Liver (tissue), 8 donors: ENCODE measurements at regions not wholly inside any gene's neighbourhood (a gene's known extent, or its start where the extent isn't known, plus 50 kb on each side); places are given as distances from the start of the nearest gene placed in this dataset.
A peak's percentile ranks its signal among the peaks of the same experiment; 100 is the strongest.

Source experiments
- DNase-seq: peaks from one replicate; pipeline ENCODE4 v3.0.0-alpha.2; 2017; ENCODE audit warnings: low spot score
- H3K27ac ChIP-seq, 2 donors: one replicate each; pipeline ENCODE4 v1.7.0; 2013; ENCODE audit warnings: inconsistent platforms in 2 of 2, low read length in 2 of 2, control low read depth in 1 of 2, low read depth in 1 of 2, mild to moderate bottlenecking in 1 of 2
- H3K27me3 ChIP-seq, 4 donors: one replicate each; pipeline versions ENCODE4 v1.6.1 to v1.7.0; 2013; ENCODE audit warnings: low read length in 3 of 4, inconsistent platforms in 1 of 4, mild to moderate bottlenecking in 1 of 4, moderate library complexity in 1 of 4; ENCODE audit not compliant: control insufficient read depth in 4 of 4, insufficient read depth in 4 of 4
- H3K36me3 ChIP-seq, 4 donors: one replicate each; pipeline versions ENCODE4 v1.6.1 to v1.7.0; 2013; ENCODE audit warnings: low read length in 3 of 4, mild to moderate bottlenecking in 3 of 4, low read depth in 1 of 4, moderate library complexity in 1 of 4; ENCODE audit not compliant: control insufficient read depth in 4 of 4, insufficient read depth in 3 of 4
- H3K4me1 ChIP-seq, 4 donors: one replicate each; pipeline versions ENCODE4 v1.6.1 to v1.7.0; 2013; ENCODE audit warnings: low read length in 3 of 4, mild to moderate bottlenecking in 3 of 4, moderate library complexity in 1 of 4; ENCODE audit not compliant: control insufficient read depth in 4 of 4, insufficient read depth in 4 of 4
- H3K4me3 ChIP-seq, 3 donors: one replicate each; pipeline versions ENCODE4 v1.6.1 to v1.7.0; 2013; ENCODE audit warnings: low read length in 3 of 3, control low read depth in 1 of 3, low read depth in 1 of 3, mild to moderate bottlenecking in 1 of 3
- H3K9ac ChIP-seq, 2 donors: one replicate each; pipeline ENCODE4 v1.7.0; 2013; ENCODE audit warnings: low read length in 2 of 2, mild to moderate bottlenecking in 2 of 2, moderate library complexity in 2 of 2, control low read depth in 1 of 2, low read depth in 1 of 2
- H3K9me3 ChIP-seq, 4 donors: one replicate each; pipeline versions ENCODE4 v1.6.1 to v1.7.0; 2013; ENCODE audit warnings: low read length in 3 of 4; ENCODE audit not compliant: control insufficient read depth in 4 of 4
- EGR1 ChIP-seq, 2 donors: IDR thresholded peaks; 2 replicates each; pipeline ENCODE4 v1.6.1; 2016 to 2018; ENCODE audit warnings: antibody characterized with exemption in 2 of 2, low read depth in 2 of 2
- FOXA1 ChIP-seq: IDR thresholded peaks from 2 replicates; pipeline ENCODE4 v1.6.1; 2016; ENCODE audit warnings: antibody characterized with exemption
- FOXA2 ChIP-seq: IDR thresholded peaks from 2 replicates; pipeline ENCODE4 v1.6.1; 2016; ENCODE audit warnings: antibody characterized with exemption
- GABPA ChIP-seq, 2 donors: IDR thresholded peaks in 1 of 2; conservative IDR thresholded peaks in 1 of 2; 2 replicates each; pipeline ENCODE4 v1.6.1; 2016; ENCODE audit warnings: antibody characterized with exemption in 2 of 2, mild to moderate bottlenecking in 1 of 2, moderate library complexity in 1 of 2
- HNF4A ChIP-seq, 2 donors: conservative IDR thresholded peaks; 2 replicates each; pipeline ENCODE4 v1.6.1; 2016; ENCODE audit warnings: antibody characterized with exemption in 2 of 2, mild to moderate bottlenecking in 2 of 2
- HNF4G ChIP-seq: IDR thresholded peaks from 2 replicates; pipeline ENCODE4 v1.6.1; 2016; ENCODE audit warnings: antibody characterized with exemption
- JUND ChIP-seq, 2 donors: IDR thresholded peaks; 2 replicates each; pipeline ENCODE4 v1.6.1; 2016; ENCODE audit warnings: antibody characterized with exemption in 2 of 2
- MAX ChIP-seq: IDR thresholded peaks from 2 replicates; pipeline ENCODE4 v1.6.1; 2016; ENCODE audit warnings: antibody characterized with exemption
- NR2F2 ChIP-seq: IDR thresholded peaks from 2 replicates; pipeline ENCODE4 v1.6.1; 2016; ENCODE audit warnings: antibody characterized with exemption
- RAD21 ChIP-seq, 2 donors: IDR thresholded peaks; 2 replicates each; pipeline ENCODE4 v1.6.1; 2016; ENCODE audit warnings: antibody characterized with exemption in 2 of 2, mild to moderate bottlenecking in 2 of 2
- RXRA ChIP-seq, 2 donors: IDR thresholded peaks; 2 replicates each; pipeline ENCODE4 v1.6.1; 2017 to 2018; ENCODE audit warnings: antibody characterized with exemption in 2 of 2, mild to moderate bottlenecking in 1 of 2
- SP1 ChIP-seq: IDR thresholded peaks from 2 replicates; pipeline ENCODE4 v1.6.1; 2018; ENCODE audit warnings: antibody characterized with exemption, mild to moderate bottlenecking
- TAF1 ChIP-seq: conservative IDR thresholded peaks from 2 replicates; pipeline ENCODE4 v1.6.1; 2016; ENCODE audit warnings: antibody characterized with exemption, mild to moderate bottlenecking
- YY1 ChIP-seq: IDR thresholded peaks from 2 replicates; pipeline ENCODE4 v1.6.1; 2016; ENCODE audit warnings: antibody characterized with exemption, mild to moderate bottlenecking
- WGBS: extraction: QIAGEN DNeasy Blood & Tissue Kit; methylation state at CpG from one replicate; pipeline ENCODE4 v1.1.7; 2013; 5-methylcytosine and 5-hydroxymethylcytosine counted together
- TF ChIP-seq, protein P1 (sequence below): fragments of 150-350 bp; IDR thresholded peaks from 2 replicates; pipeline ENCODE4 v1.5.1; 2017; ENCODE audit warnings: improper control_type of control experiment, low read depth, low read length; ENCODE audit not compliant: missing input control
- TF ChIP-seq, protein P2 (sequence below): IDR thresholded peaks from 2 replicates; pipeline ENCODE4 v1.6.1; 2016; ENCODE audit warnings: antibody characterized with exemption, mild to moderate bottlenecking
- TF ChIP-seq, protein P3 (sequence below): IDR thresholded peaks from 2 replicates; pipeline ENCODE4 v1.6.1; 2016; ENCODE audit warnings: antibody characterized with exemption
- TF ChIP-seq, protein P4 (sequence below): IDR thresholded peaks from 2 replicates; pipeline ENCODE4 v1.6.1; 2016; ENCODE audit warnings: antibody characterized with exemption
- donor health status: healthy.
- donor health status: healthy.
- donor health status: healthy.
- donor health status: healthy.
- donor health status: healthy.

GRCh38 chr3:76872999-76873398, 166.9 kb upstream of the ROBO2 start:
- no peak overlapping the region for H3K4me3 ChIP-seq
- H3K4me1 ChIP-seq = peaks cover 2 to 29% (median 25%) of the 10 kb centered on the region in 4 donors
- DNase-seq = no peak
- H3K36me3 ChIP-seq = no peaks in the 10 kb centered on the region
- H3K27ac ChIP-seq = peak overlapping the region in 1 of 2 donors; percentile 2
- TF ChIP-seq YY1 (no peak), HNF4A (conservative IDR thresholded peaks at IDR 0.05) (peak in 1 of 2 donors; percentile 57), FOXA2 (peak; percentile 30), RXRA (IDR thresholded peaks at IDR 0.05) (peak; percentile 83 to 91), JUND (IDR thresholded peaks at IDR 0.05) (no peak), SP1 (peak; percentile 80)
- 28% methylated on average over 1 of the region's 1 CpG for WGBS
- H3K27me3 ChIP-seq = no peaks in the 10 kb centered on the region
- H3K9me3 ChIP-seq = peaks cover 0 to 2% (median 0%) of the 10 kb centered on the region in 4 donors
- no peak overlapping the region for H3K9ac ChIP-seq

DNA sequence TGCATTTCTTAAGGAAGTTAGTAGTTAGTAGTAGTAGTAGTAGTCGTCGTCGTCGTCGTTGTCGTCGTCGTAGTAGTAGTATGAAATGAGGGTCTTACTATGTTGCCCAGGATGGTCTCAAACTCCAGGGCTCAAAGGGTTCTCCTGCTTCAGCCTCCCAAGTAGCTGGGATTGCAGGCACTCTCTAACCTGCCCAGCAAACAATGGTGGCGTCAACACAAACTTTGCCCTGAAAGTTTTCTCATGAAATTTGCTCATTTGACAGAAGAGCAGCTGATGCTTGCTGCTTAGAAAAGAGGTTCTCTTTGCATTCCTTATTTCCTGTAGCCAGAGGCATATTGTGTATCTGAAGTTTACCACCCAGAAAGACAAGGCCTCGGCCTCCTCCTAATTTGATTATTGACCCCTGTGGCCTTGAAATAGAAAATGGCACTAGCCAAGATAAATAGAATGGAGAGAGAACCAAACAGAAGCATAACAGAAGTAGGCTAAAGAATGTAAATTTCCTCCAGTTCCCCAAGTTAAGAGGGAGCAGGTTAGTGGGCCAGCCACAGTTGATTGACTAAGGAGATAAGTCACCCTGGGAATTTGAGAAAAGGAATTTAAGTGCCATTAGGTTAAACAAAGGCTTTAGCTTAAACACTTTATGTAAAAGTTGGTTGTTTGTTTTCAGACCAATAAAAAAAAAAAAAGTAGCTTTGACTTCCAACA, 166.2 kb upstream of the ROBO2 start:
- 83% methylated on average over 10 of the region's 10 CpGs for WGBS
- Histone ChIP-seq H3K9ac (no peak overlapping the region), H3K9me3 (peaks cover 0 to 2% (median 0%) of the 10 kb centered on the region in 4 donors), H3K27me3 (no peaks in the 10 kb centered on the region), H3K27ac (peak overlapping the region in 1 of 2 donors; percentile 54), H3K4me1 (peaks cover 2 to 29% (median 25%) of the 10 kb centered on the region in 4 donors), H3K4me3 (no peak overlapping the region), H3K36me3 (no peaks in the 10 kb centered on the region)
- DNase-seq = no peak
- TF ChIP-seq RXRA (IDR thresholded peaks at IDR 0.05) (peak; percentile 40 to 48), EGR1 (IDR thresholded peaks at IDR 0.05; ENCODE audit: low read depth in 2 of 2) (no peak), JUND (IDR thresholded peaks at IDR 0.05) (peak in 1 of 2 donors; percentile 37), RAD21 (IDR thresholded peaks at IDR 0.05) (no peak), GABPA (IDR thresholded peaks at IDR 0.05 in 1 of 2, conservative IDR thresholded peaks at IDR 0.05 in 1 of 2) (no peak), YY1 (peak; percentile 87), SP1 (peak; percentile 62), FOXA1 (no peak), NR2F2 (no peak), HNF4A (conservative IDR thresholded peaks at IDR 0.05) (peak; percentile 62 to 72), HNF4G (no peak), MAX (no peak), FOXA2 (peak; percentile 11), TAF1 (no peak)
- TF ChIP-seq, protein P1, sequence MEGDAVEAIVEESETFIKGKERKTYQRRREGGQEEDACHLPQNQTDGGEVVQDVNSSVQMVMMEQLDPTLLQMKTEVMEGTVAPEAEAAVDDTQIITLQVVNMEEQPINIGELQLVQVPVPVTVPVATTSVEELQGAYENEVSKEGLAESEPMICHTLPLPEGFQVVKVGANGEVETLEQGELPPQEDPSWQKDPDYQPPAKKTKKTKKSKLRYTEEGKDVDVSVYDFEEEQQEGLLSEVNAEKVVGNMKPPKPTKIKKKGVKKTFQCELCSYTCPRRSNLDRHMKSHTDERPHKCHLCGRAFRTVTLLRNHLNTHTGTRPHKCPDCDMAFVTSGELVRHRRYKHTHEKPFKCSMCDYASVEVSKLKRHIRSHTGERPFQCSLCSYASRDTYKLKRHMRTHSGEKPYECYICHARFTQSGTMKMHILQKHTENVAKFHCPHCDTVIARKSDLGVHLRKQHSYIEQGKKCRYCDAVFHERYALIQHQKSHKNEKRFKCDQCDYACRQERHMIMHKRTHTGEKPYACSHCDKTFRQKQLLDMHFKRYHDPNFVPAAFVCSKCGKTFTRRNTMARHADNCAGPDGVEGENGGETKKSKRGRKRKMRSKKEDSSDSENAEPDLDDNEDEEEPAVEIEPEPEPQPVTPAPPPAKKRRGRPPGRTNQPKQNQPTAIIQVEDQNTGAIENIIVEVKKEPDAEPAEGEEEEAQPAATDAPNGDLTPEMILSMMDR = no peak
- TF ChIP-seq, protein P2, sequence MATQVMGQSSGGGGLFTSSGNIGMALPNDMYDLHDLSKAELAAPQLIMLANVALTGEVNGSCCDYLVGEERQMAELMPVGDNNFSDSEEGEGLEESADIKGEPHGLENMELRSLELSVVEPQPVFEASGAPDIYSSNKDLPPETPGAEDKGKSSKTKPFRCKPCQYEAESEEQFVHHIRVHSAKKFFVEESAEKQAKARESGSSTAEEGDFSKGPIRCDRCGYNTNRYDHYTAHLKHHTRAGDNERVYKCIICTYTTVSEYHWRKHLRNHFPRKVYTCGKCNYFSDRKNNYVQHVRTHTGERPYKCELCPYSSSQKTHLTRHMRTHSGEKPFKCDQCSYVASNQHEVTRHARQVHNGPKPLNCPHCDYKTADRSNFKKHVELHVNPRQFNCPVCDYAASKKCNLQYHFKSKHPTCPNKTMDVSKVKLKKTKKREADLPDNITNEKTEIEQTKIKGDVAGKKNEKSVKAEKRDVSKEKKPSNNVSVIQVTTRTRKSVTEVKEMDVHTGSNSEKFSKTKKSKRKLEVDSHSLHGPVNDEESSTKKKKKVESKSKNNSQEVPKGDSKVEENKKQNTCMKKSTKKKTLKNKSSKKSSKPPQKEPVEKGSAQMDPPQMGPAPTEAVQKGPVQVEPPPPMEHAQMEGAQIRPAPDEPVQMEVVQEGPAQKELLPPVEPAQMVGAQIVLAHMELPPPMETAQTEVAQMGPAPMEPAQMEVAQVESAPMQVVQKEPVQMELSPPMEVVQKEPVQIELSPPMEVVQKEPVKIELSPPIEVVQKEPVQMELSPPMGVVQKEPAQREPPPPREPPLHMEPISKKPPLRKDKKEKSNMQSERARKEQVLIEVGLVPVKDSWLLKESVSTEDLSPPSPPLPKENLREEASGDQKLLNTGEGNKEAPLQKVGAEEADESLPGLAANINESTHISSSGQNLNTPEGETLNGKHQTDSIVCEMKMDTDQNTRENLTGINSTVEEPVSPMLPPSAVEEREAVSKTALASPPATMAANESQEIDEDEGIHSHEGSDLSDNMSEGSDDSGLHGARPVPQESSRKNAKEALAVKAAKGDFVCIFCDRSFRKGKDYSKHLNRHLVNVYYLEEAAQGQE = no peak
- TF ChIP-seq, protein P3, sequence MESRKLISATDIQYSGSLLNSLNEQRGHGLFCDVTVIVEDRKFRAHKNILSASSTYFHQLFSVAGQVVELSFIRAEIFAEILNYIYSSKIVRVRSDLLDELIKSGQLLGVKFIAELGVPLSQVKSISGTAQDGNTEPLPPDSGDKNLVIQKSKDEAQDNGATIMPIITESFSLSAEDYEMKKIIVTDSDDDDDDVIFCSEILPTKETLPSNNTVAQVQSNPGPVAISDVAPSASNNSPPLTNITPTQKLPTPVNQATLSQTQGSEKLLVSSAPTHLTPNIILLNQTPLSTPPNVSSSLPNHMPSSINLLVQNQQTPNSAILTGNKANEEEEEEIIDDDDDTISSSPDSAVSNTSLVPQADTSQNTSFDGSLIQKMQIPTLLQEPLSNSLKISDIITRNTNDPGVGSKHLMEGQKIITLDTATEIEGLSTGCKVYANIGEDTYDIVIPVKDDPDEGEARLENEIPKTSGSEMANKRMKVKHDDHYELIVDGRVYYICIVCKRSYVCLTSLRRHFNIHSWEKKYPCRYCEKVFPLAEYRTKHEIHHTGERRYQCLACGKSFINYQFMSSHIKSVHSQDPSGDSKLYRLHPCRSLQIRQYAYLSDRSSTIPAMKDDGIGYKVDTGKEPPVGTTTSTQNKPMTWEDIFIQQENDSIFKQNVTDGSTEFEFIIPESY = no peak
- TF ChIP-seq, protein P4, sequence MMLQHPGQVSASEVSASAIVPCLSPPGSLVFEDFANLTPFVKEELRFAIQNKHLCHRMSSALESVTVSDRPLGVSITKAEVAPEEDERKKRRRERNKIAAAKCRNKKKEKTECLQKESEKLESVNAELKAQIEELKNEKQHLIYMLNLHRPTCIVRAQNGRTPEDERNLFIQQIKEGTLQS = no peak
